ENCODE measurements at regions not wholly inside any gene's neighbourhood (a gene's known extent, or its start where the extent isn't known, plus 50 kb on each side); places are given as distances from the start of the nearest gene placed in this dataset.
"Not testable (repeated sequence)": the region's sequence is repeated elsewhere in the genome, so short reads cannot be mapped to it uniquely, and the experiment has no call there.

DNA sequence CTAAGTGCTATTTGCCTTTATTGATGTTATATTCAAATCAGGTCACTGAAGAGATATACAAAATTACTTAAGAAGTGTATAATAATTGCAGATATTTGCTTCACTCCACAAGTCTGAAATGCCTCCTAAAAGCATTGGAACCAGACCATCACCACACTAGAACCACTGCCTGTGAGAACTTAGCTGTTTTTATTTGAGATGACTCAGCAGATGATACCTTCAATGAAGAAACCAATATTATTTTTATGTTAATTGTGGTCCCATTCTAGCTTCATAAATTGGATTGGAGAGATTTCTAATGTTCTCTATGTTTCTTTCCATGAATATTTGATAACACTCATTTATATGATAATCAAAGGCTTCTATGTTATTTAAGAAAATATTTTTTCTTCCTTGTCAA lies 740.6 kb downstream of the KCNT2 start:
- no peaks in the 10 kb centered on the region for H3K27me3 Mint-ChIP-seq
- no peak for DNase-seq
- POLR2A ChIA-PET: no interaction called here
- CTCF ChIA-PET: no interaction called here
- no peaks in the 10 kb centered on the region for H3K4me1 Mint-ChIP-seq
- no peak overlapping the region for H3K27ac Mint-ChIP-seq
- no peak overlapping the region for H3K4me3 Mint-ChIP-seq
- no peaks in the 10 kb centered on the region for H3K9me3 Mint-ChIP-seq
- H3K36me3 Mint-ChIP-seq (ENCODE audit: low read depth): no peaks in the 10 kb centered on the region

DNA sequence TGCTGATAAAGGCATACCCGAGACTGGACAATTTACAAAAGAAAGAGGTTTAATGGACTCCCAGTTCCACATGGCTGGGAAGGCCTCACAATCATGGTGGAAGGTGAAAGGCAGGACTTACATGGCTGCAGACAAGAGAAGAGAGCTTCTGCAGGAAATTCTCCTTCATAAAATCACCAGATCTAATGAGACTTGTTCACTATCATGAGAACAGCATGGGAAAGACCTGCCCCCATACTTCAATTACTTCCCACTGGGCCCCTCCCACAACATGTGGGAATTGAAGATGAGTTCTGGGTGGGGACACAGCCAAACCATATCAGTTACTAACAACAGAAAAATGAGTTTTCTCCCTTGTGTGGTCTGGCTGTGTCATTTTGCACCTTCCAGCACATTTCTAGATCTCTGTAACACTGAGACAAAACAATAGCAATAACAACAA lies 741.4 kb downstream of the KCNT2 start:
- ChIA-PET CTCF (no interaction called here), POLR2A (no interaction called here)
- Mint-ChIP-seq H3K27me3 (no peaks in the 10 kb centered on the region), H3K4me3 (no peak overlapping the region), H3K4me1 (no peaks in the 10 kb centered on the region), H3K9me3 (no peaks in the 10 kb centered on the region), H3K36me3 (ENCODE audit: low read depth) (no peaks in the 10 kb centered on the region), H3K27ac (no peak overlapping the region)
- DNase-seq: no peak

DNA sequence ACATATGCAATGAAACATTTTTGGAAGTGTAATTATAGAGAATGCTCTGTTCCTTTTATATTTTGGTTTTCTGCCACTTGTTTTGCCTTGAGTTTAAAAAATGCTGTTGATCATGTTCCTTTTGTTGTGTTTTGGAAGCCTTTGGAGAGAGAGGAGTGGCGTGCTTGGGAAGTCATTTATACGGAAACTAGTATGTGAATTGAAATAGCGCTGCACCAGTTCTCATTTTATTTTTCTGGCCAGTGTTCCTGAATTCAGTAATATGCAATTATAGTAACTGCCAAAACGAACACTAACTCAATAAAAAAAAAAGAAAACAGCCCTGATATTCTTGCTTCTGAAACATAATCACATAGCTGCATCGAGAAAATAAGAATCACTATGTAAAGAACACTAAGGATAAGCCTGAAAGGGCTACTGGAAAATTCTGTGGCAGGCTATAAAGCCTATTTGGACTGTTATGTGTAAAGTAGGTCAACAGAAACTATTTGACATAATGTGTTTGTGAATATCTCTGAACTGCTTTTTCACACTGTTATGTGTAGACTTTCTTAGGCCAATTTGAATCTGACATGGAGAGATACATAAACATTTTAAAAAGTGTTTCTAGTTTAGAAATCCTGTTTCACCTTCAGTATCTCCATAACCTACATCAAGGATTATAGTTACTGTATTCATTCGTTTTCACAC lies 742.0 kb downstream of the KCNT2 start:
- Mint-ChIP-seq H3K9me3 (no peaks in the 10 kb centered on the region), H3K27ac (no peak overlapping the region), H3K4me1 (no peaks in the 10 kb centered on the region), H3K27me3 (no peaks in the 10 kb centered on the region), H3K36me3 (ENCODE audit: low read depth) (no peaks in the 10 kb centered on the region), H3K4me3 (no peak overlapping the region)
- no peak for DNase-seq
- ChIA-PET POLR2A (no interaction called here), CTCF (interaction anchor here (0.5 kb wide), 1 partner anchor 1587 kb away, joined by 3 read pairs; no protein-coding TSS in a partner anchor)

DNA sequence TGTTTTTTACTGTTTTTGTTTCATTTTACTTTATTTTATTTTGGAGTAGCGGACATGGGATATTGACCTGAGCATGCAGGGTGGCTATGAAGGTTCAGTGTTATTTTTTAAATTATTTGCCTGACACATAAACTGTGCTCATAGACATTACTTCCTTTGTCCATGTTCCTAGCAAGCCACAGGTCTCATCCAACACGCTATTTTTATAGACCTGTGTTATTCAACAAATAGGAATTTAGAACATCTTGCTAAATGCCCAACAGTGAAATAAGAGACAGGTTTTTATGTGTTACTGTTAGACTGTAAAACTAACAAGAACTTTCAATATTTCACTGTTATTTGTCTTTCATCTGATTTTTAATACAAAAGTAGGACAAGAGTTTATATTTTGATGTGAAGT lies 756.4 kb downstream of the KCNT2 start:
- Mint-ChIP-seq H3K9me3 (no peaks in the 10 kb centered on the region), H3K4me3 (no peak overlapping the region), H3K27me3 (no peaks in the 10 kb centered on the region), H3K4me1 (no peaks in the 10 kb centered on the region), H3K36me3 (ENCODE audit: low read depth) (no peaks in the 10 kb centered on the region), H3K27ac (no peak overlapping the region)
- ChIA-PET POLR2A (no interaction called here), CTCF (no interaction called here)
- no peak for DNase-seq

DNA sequence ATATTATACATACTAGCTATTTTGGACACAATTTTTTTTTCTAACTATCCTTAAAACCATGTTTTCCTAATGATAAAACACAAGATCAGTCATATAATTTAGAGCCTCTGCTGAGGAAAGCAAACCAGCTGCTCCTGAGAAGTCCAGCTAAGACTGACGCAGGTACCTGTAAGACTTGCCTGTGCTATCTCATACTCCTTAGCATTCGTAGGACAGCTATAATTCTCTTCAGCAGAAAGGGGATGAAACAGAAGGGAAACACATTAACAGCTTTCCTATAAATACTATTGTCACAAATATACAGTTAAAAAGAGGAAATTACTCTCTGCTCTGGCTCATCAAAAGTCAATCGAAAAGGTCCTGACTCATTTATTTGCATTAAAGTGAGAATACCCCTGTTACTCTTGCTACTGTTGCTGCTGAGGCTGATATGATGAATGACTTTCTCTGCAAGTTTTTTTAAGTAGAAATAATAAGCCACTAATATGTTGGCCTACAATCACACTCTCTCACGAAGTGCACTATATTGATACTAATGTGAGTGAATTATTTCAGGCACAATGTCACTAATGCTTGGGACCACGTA lies 757.1 kb downstream of the KCNT2 start:
- H3K4me1 Mint-ChIP-seq: no peaks in the 10 kb centered on the region
- ChIA-PET CTCF (no interaction called here), POLR2A (interaction anchor here (0.6 kb wide), 1 partner anchor 278 kb away, joined by 3 read pairs; no protein-coding TSS in a partner anchor)
- no peak overlapping the region for H3K4me3 Mint-ChIP-seq
- H3K27me3 Mint-ChIP-seq: no peaks in the 10 kb centered on the region
- H3K9me3 Mint-ChIP-seq: no peaks in the 10 kb centered on the region
- no peak for DNase-seq
- no peak overlapping the region for H3K27ac Mint-ChIP-seq
- H3K36me3 Mint-ChIP-seq (ENCODE audit: low read depth): no peaks in the 10 kb centered on the region

DNA sequence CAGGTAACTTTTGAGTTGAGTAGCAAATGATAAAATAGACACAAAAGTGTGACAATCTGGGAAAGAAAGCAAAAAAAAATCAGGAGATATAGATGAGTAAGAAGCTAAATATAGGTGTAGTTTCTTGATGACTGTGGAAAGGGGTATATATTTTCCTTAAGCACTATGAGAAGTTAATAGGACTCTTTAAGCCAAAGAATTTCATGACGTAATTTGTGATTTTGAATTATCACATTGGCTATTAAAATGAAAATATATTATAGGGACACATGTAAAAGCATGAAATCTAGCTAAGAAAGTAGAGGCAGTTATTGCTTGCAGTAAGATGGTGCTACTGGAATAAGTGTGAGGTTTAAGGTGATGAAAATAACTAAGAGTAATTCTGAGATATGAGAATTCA lies 759.1 kb downstream of the KCNT2 start:
- H3K27ac Mint-ChIP-seq: no peak overlapping the region
- no peaks in the 10 kb centered on the region for H3K9me3 Mint-ChIP-seq
- H3K4me3 Mint-ChIP-seq: no peak overlapping the region
- no peaks in the 10 kb centered on the region for H3K36me3 Mint-ChIP-seq (ENCODE audit: low read depth)
- ChIA-PET CTCF (no interaction called here), POLR2A (no interaction called here)
- DNase-seq: no peak
- H3K27me3 Mint-ChIP-seq: no peaks in the 10 kb centered on the region
- no peaks in the 10 kb centered on the region for H3K4me1 Mint-ChIP-seq

DNA sequence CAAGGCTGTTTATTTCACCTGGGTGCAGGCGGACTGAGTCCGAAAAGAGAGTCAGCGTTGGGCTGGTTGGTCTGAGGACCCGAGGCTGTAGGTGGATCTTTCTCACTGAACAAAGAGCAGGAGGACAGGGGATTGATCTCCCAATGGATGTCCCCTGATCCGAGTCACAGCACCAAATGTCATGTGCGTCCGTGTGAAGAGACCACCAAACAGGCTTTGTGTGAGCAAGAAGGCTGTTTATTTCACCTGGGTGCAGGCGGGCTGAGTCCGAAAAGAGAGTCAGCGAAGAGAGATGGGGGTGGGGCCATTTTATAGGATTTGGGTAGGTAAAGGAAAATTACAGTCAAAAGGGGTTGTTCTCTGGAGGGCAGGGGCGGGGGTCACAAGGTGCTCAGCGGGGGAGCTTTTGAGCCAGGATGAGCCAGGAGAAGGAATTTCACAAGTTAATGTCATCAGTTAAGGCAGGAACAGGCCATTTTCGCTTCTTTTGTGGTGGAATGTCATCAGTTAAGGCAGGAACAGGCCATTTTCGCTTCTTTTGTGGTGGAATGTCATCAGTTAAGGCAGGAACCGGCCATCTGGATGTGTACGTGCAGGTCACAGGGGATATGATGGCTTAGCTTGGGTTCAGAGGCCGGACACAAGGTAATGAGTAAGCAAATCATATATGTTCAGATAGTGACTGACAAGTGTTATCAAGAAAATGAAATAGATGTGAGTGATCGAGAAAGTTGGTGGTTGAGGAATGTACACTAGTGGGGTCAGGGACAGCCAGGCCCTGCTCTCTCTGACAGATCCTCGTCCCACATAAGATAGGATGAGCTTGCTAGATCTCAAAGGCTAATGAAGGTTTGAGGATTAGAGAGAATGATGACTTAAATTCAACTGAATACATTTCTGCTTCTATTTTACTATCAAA lies 760.0 kb downstream of the KCNT2 start:
- H3K4me3 Mint-ChIP-seq; H3K9me3 Mint-ChIP-seq; H3K36me3 Mint-ChIP-seq (ENCODE audit: low read depth); H3K27me3 Mint-ChIP-seq; POLR2A ChIA-PET; DNase-seq; CTCF ChIA-PET; H3K27ac Mint-ChIP-seq; H3K4me1 Mint-ChIP-seq: not testable (repeated sequence)

DNA sequence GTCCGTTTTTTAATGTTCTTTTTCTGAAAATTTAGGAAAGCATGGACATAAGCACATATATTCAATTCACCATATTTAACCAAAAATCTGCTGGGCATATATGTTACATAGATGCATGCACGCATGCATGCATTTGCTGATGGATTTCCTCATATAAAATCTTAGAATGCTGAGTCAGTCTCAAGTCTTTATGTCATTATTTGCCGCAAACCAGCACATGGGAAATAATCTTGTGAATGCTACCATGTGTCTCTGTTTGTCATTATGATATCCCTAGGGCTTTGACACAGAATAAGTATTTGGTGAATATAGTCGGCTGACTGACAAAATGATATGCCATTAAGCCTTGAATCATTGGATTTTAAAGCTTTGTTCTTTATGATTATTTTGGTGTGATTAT lies 776.5 kb downstream of the KCNT2 start:
- DNase-seq: no peak
- no peaks in the 10 kb centered on the region for H3K36me3 Mint-ChIP-seq (ENCODE audit: low read depth)
- no peaks in the 10 kb centered on the region for H3K9me3 Mint-ChIP-seq
- H3K27ac Mint-ChIP-seq: no peak overlapping the region
- ChIA-PET CTCF (no interaction called here), POLR2A (no interaction called here)
- H3K4me3 Mint-ChIP-seq: no peak overlapping the region
- no peaks in the 10 kb centered on the region for H3K27me3 Mint-ChIP-seq
- no peaks in the 10 kb centered on the region for H3K4me1 Mint-ChIP-seq

DNA sequence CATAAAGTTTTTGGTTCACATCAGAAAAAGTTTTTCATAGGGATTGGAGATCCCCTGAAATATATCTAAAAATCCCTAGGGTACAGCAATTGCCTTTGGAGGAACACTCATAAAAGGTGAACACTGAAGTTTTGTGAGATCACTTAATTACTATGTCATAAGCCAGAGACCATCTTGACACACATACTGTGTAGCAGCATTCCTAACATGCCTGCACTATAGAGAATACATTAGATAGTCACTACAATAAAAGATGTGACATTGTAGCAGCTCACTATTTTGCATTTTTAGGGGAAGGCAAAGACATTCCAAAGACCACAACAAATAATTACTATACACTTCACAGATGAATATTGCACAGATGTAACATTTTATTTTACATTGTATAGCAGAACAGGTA lies 779.9 kb downstream of the KCNT2 start:
- CTCF ChIA-PET: interaction anchor here (0.6 to 1.2 kb wide), 2 partner anchors 8 to 1699 kb away, joined by 3 to 4 read pairs; no protein-coding TSS in a partner anchor

DNA sequence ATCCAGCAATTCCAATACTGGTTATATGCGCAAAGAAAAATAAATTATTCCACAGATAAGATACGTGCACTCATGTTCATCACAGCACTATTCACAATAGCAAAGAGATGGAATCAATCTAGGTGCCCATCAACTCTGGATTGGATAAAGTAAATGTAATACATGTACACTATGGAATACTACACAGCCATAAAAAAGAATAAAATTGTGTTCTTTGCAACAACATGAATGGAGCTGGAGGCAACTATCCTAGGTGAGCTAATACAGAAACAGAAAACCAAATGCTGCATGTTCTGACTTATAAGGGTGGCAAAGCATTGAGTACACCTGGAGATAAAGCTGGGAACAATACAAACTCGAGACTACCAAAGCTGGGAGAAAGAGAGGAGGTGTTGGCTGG lies 787.3 kb downstream of the KCNT2 start:
- no peaks in the 10 kb centered on the region for H3K27me3 Mint-ChIP-seq
- ChIA-PET POLR2A (no interaction called here), CTCF (no interaction called here)
- no peaks in the 10 kb centered on the region for H3K4me1 Mint-ChIP-seq
- no peaks in the 10 kb centered on the region for H3K36me3 Mint-ChIP-seq (ENCODE audit: low read depth)
- DNase-seq: no peak
- no peaks in the 10 kb centered on the region for H3K9me3 Mint-ChIP-seq
- H3K4me3 Mint-ChIP-seq: no peak overlapping the region
- H3K27ac Mint-ChIP-seq: no peak overlapping the region

More for the DNA sequence above, 779.9 kb downstream of the KCNT2 start:
- POLR2A ChIA-PET: no interaction called here
- no peak overlapping the region for H3K4me3 Mint-ChIP-seq
- H3K27me3 Mint-ChIP-seq: no peaks in the 10 kb centered on the region
- no peak overlapping the region for H3K27ac Mint-ChIP-seq
- no peaks in the 10 kb centered on the region for H3K4me1 Mint-ChIP-seq
- no peaks in the 10 kb centered on the region for H3K9me3 Mint-ChIP-seq
- H3K36me3 Mint-ChIP-seq (ENCODE audit: low read depth): no peaks in the 10 kb centered on the region
- DNase-seq: no peak

DNA sequence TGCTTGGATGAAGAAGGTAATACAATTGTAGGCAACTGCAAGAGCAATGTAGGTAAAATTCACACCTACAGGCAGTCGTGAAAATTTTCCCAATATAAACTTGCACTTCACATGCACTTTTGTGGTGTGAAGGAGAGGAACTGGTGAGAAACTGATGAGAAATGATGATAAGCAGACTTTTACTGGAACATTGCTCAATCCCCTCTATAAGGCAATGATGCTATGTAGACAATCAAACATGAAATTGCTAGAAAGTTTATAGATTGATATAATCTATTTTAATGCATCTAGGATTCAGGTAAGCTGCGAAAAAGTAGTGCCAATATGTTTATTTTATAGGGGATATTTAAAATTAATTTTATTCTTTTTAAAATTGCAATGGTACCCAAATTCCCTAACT lies 802.2 kb downstream of the KCNT2 start:
- Mint-ChIP-seq H3K9me3 (no peaks in the 10 kb centered on the region), H3K4me3 (no peak overlapping the region), H3K27ac (no peak overlapping the region), H3K27me3 (no peaks in the 10 kb centered on the region), H3K4me1 (no peaks in the 10 kb centered on the region), H3K36me3 (ENCODE audit: low read depth) (no peaks in the 10 kb centered on the region)
- ChIA-PET CTCF (no interaction called here), POLR2A (no interaction called here)
- no peak for DNase-seq

DNA sequence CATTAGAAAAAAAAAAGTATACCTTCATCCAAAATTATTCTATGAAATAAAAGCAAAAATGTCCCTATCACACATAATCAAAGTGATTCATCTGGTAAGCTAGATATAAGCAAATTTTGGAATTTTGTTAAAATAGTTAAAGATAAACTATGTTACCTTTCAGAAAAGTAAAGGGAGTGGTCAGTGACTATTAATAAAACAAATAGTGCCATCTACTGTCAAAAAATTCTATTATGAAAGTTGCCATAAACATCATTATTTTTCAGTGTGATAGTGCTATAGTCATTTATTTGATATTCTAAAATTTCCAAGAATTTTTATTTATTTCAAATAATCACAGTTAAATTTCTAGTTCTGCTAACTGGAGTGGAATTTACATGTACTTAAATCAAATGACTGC lies 803.7 kb downstream of the KCNT2 start:
- Mint-ChIP-seq H3K9me3 (no peaks in the 10 kb centered on the region), H3K4me3 (no peak overlapping the region), H3K27ac (no peak overlapping the region), H3K36me3 (ENCODE audit: low read depth) (no peaks in the 10 kb centered on the region), H3K27me3 (no peaks in the 10 kb centered on the region), H3K4me1 (no peaks in the 10 kb centered on the region)
- POLR2A ChIA-PET: no interaction called here
- no peak for DNase-seq
- CTCF ChIA-PET: no interaction called here

DNA sequence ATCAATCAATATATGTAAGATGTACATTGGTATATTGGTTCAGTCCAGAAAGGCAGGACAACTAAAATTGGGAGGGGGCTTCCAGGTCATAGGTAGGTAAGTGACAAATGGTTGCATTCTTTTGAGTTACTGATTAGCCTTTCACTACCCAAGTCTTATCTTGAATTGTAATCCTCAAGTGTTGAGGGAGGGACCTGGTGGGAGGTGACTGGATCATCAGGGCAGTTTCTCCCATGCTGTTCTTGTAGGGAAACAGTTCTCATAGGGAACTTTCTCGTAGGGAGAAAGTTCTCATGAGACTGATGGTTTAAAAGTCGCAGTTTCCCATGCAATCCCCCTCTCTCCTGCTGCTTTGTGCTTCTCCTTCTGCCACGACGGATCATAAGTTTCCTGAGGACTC lies 809.2 kb downstream of the KCNT2 start:
- no peaks in the 10 kb centered on the region for H3K9me3 Mint-ChIP-seq
- no peaks in the 10 kb centered on the region for H3K36me3 Mint-ChIP-seq (ENCODE audit: low read depth)
- DNase-seq: no peak
- no peaks in the 10 kb centered on the region for H3K27me3 Mint-ChIP-seq
- POLR2A ChIA-PET: no interaction called here
- H3K27ac Mint-ChIP-seq: no peak overlapping the region
- no peaks in the 10 kb centered on the region for H3K4me1 Mint-ChIP-seq
- CTCF ChIA-PET: no interaction called here
- no peak overlapping the region for H3K4me3 Mint-ChIP-seq

DNA sequence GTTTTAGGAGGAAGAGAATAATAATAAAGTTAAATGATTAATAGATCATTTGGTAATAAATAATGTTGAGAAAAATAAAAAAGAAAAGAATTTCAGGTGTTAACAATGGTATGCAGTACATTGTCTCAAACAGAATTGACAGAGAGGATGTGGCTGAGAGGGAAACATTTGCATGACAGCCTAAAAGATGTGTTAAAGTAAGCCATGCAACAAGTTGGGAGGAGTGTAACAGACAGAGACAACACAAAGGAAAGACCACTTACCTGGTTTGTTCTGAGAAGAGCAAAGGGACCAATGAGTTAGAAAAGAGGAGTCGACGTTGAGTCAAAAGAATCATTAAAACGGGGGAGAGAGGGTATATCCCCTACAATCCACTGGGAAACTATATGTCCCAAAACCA lies 814.0 kb downstream of the KCNT2 start:
- CTCF ChIA-PET: no interaction called here
- no peak overlapping the region for H3K4me3 Mint-ChIP-seq

More for the DNA sequence above, 814.0 kb downstream of the KCNT2 start:
- no peaks in the 10 kb centered on the region for H3K9me3 Mint-ChIP-seq
- H3K36me3 Mint-ChIP-seq (ENCODE audit: low read depth): no peaks in the 10 kb centered on the region
- no peaks in the 10 kb centered on the region for H3K27me3 Mint-ChIP-seq
- DNase-seq: no peak
- H3K4me1 Mint-ChIP-seq: no peaks in the 10 kb centered on the region
- H3K27ac Mint-ChIP-seq: no peak overlapping the region
- POLR2A ChIA-PET: no interaction called here
